Tibial artery (tissue), 4 donors: ENCODE measurements at regions not wholly inside any gene's neighbourhood (a gene's known extent, or its start where the extent isn't known, plus 50 kb on each side); places are given as distances from the start of the nearest gene placed in this dataset.

Experiments
- DNase-seq, 2 donors: peaks; one replicate each; pipeline ENCODE4 v3.0.0-alpha.2; 2019
- H3K27ac ChIP-seq, 2 donors: fragments of 200-600 bp; sonication (generic) in 1 of 2; 1 replicate in 1 of 2; 2 replicates in 1 of 2; pipeline ENCODE4 v1.5.1; 2018 to 2019; ENCODE audit warnings: mild to moderate bottlenecking in 1 of 2
- H3K27me3 ChIP-seq, 2 donors: fragments of 200-600 bp; sonication (generic) in 1 of 2; one replicate each; pipeline versions ENCODE4 v1.5.1 to v1.6.0; 2016 to 2019
- H3K36me3 ChIP-seq, 3 donors: fragments of 200-600 bp; sonication (generic) in 2 of 3; one replicate each; pipeline ENCODE4 v1.5.1; 2016 to 2019; ENCODE audit warnings: mild to moderate bottlenecking in 2 of 3
- H3K4me1 ChIP-seq, 4 donors: fragments of 200-600 bp; sonication (generic) in 2 of 4; 1 replicate in 3 of 4; 2 replicates in 1 of 4; pipeline ENCODE4 v1.5.1; 2016 to 2019
- H3K4me3 ChIP-seq, 2 donors: fragments of 200-600 bp; sonication (generic) in 1 of 2; 1 replicate in 1 of 2; 2 replicates in 1 of 2; pipeline ENCODE4 v1.5.1; 2018 to 2019; ENCODE audit warnings: mild to moderate bottlenecking in 2 of 2
- H3K9me3 ChIP-seq, 3 donors: fragments of 200-600 bp; sonication (generic) in 1 of 3; one replicate each; pipeline ENCODE4 v1.5.1; 2016 to 2019
- CTCF ChIP-seq, 2 experiments: fragments of 200-600 bp in 1 of 2; fragments of 450-650 bp in 1 of 2; IDR thresholded peaks; one replicate each; pipeline ENCODE4 v1.5.1; 2017 to 2019; ENCODE audit warnings: antibody characterized with exemption in 2 of 2, mild to moderate bottlenecking in 1 of 2, moderate library complexity in 1 of 2
- intact Hi-C: fragments of 100-400 bp; cut with DNase I; formaldehyde crosslinking; loops from one replicate; pipeline ENCODE4 v1.15.0; 2023; ENCODE audit warnings: low total_unique reads

GRCh38 chr7:136501151-136501550 is 367.3 kb upstream of the CHRM2 start:
- Histone ChIP-seq H3K27ac (no peak overlapping the region), H3K27me3 (no peaks in the 10 kb centered on the region), H3K36me3 (no peaks in the 10 kb centered on the region), H3K9me3 (no peaks in the 10 kb centered on the region), H3K4me3 (no peak overlapping the region), H3K4me1 (no peaks in the 10 kb centered on the region)
- no peak for DNase-seq
- no peak for TF ChIP-seq CTCF (IDR thresholded peaks at IDR 0.05)
- intact Hi-C loops: no loop called here

GRCh38 chr7:136496551-136496950 is 371.9 kb upstream of the CHRM2 start:
- intact Hi-C loops: no loop called here
- no peak overlapping the region for H3K4me3 ChIP-seq
- no peak for DNase-seq

GRCh38 chr7:136495081-136495480 is 373.4 kb upstream of the CHRM2 start:
- H3K4me1 ChIP-seq: no peaks in the 10 kb centered on the region
- H3K27me3 ChIP-seq: no peaks in the 10 kb centered on the region
- no peak overlapping the region for H3K27ac ChIP-seq
- intact Hi-C loops: no loop called here
- no peak overlapping the region for H3K4me3 ChIP-seq
- DNase-seq: no peak
- H3K36me3 ChIP-seq: no peaks in the 10 kb centered on the region
- no peak for TF ChIP-seq CTCF (IDR thresholded peaks at IDR 0.05)
- no peaks in the 10 kb centered on the region for H3K9me3 ChIP-seq

More at GRCh38 chr7:136496551-136496950, 371.9 kb upstream of the CHRM2 start:
- no peak for TF ChIP-seq CTCF (IDR thresholded peaks at IDR 0.05)
- Histone ChIP-seq H3K27me3 (no peaks in the 10 kb centered on the region), H3K36me3 (no peaks in the 10 kb centered on the region), H3K27ac (no peak overlapping the region), H3K9me3 (no peaks in the 10 kb centered on the region), H3K4me1 (no peaks in the 10 kb centered on the region)

- TF ChIP-seq CTCF (IDR thresholded peaks at IDR 0.05): no peak
- H3K27me3 ChIP-seq: no peaks in the 10 kb centered on the region
- no peaks in the 10 kb centered on the region for H3K9me3 ChIP-seq
- H3K4me1 ChIP-seq: no peaks in the 10 kb centered on the region
- H3K4me3 ChIP-seq: no peak overlapping the region
- no peaks in the 10 kb centered on the region for H3K36me3 ChIP-seq
- no peak overlapping the region for H3K27ac ChIP-seq
- DNase-seq: no peak
- intact Hi-C loops: no loop called here
These were observed 376.1 kb upstream of the CHRM2 start for GRCh38 chr7:136492366-136492765.

GRCh38 chr7:136489808-136490207 is 378.6 kb upstream of the CHRM2 start:
- intact Hi-C loops: no loop called here
- H3K4me1 ChIP-seq: no peaks in the 10 kb centered on the region

More at GRCh38 chr7:136489808-136490207, 378.6 kb upstream of the CHRM2 start:
- no peak for TF ChIP-seq CTCF (IDR thresholded peaks at IDR 0.05)
- Histone ChIP-seq H3K27me3 (no peaks in the 10 kb centered on the region), H3K27ac (no peak overlapping the region), H3K36me3 (no peaks in the 10 kb centered on the region), H3K9me3 (no peaks in the 10 kb centered on the region), H3K4me3 (no peak overlapping the region)
- DNase-seq: no peak
